GM13976 (cell line): ENCODE measurements at regions not wholly inside any gene's neighbourhood (a gene's known extent, or its start where the extent isn't known, plus 50 kb on each side); places are given as distances from the start of the nearest gene placed in this dataset.

Experiments
- DNase-seq: peaks from one replicate; pipeline ENCODE4 v3.0.0; 2012; ENCODE audit warnings: low spot score
- in situ Hi-C: fragments of 300-500 bp; cut with MboI; formaldehyde crosslinking; loops from one replicate; pipeline ENCODE4 v1.12.0; 2022; ENCODE audit warnings: low sequenced_read_pairs, mixed read lengths, inconsistent platforms; ENCODE audit not compliant: unreplicated experiment
- TF ChIP-seq, protein P1 (sequence below): IDR thresholded peaks from 2 replicates; pipeline ENCODE4 v1.5.1; 2012; ENCODE audit warnings: borderline replicate concordance, mild to moderate bottlenecking; ENCODE audit not compliant: insufficient read depth; ENCODE audit errors: extremely low read depth, missing control alignments, control extremely low read depth

DNA sequence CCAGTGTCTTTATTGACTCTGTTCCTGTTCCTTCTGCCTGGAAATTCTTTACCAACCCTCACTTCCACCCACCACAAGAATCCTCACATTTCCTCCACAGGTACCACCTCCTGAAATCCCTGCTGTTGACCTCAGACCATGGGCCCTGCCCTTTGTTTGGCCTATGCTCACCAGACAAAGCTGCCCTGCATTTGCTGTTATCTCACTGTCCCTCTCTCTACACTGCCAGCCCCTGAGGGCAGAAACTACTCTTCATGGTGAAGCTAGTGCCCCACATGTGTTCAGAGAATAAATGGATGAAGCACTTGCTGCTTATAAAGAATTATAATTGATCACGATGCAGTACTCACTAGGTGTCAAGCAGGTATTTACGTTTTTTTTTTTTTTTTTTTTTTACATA is 608.4 kb downstream of the TSN start:
- no peak for DNase-seq
- in situ Hi-C loops, result no loop called here
- TF ChIP-seq, protein P1, sequence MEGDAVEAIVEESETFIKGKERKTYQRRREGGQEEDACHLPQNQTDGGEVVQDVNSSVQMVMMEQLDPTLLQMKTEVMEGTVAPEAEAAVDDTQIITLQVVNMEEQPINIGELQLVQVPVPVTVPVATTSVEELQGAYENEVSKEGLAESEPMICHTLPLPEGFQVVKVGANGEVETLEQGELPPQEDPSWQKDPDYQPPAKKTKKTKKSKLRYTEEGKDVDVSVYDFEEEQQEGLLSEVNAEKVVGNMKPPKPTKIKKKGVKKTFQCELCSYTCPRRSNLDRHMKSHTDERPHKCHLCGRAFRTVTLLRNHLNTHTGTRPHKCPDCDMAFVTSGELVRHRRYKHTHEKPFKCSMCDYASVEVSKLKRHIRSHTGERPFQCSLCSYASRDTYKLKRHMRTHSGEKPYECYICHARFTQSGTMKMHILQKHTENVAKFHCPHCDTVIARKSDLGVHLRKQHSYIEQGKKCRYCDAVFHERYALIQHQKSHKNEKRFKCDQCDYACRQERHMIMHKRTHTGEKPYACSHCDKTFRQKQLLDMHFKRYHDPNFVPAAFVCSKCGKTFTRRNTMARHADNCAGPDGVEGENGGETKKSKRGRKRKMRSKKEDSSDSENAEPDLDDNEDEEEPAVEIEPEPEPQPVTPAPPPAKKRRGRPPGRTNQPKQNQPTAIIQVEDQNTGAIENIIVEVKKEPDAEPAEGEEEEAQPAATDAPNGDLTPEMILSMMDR, result no peak

DNA sequence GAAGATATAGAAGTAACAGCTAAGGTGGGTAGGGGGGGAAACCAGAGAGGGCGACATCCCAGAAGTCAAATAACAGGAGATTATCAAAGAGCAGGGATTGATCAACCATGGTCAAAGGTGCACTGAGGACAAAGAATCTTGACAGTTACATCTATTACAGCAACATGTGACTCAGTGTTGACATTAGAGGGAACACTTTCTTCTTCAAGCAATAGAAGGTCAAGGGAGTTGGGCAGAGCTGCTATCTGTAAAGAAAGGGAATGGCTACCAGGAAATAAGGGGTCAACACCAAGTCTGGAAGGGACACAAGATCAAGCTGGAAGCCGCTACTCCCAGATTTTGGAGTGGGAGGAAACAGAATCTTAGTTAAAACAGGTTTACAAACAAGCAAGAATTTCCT is 611.0 kb downstream of the TSN start:
- no peak for DNase-seq
- in situ Hi-C loops, result no loop called here
- TF ChIP-seq, protein P1, result no peak

DNA sequence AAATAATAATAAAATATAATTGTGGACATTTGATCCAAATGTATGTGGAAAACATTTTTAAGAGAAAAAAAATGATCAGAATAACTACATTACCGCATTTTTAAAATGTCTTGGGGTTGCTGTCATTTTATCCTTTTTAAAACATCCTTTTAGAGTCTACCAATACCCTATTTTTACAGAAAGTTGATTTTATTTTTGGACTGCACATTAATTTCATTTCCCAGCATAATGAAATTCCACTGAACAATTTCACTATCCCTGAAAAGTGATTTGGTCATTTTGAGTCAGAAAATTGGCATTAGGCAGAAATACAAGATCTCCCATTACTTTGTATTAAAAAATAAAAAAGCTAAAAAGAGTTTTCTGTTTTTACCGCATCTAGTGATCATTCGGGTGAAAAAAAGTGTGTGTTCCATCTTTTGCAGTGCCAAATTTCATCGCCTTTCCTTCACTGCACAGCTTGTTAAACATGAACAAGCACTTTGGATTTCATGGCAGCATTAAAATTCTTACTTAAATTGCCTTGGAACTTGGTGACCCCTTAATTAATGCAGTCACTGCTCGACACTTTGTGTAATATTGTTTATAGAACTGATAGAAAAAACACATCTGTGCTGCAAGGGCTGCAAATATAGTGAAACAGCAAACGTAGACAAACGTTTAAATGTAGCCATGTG is 611.7 kb downstream of the TSN start:
- in situ Hi-C loops, result no loop called here
- no peak for DNase-seq
- TF ChIP-seq, protein P1, result no peak

DNA sequence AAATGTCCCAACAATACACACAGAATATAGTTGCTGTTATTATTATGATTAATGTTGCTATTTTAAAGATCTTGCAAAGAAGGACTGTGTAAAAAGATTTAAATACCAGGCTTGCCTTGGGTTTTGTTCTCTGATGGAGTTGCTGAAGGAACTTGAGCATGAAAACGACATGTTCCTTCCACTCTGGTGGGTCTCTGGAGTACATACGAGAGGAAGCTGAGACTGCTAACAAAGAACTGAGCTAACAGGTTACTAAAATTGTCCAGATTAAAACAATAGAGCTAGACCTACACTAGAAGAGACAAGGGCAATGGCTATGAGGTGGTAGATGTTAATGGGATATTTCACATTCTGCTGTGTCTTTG is 612.2 kb downstream of the TSN start:
- DNase-seq, result no peak
- TF ChIP-seq, protein P1, result no peak
- in situ Hi-C loops, result no loop called here

DNA sequence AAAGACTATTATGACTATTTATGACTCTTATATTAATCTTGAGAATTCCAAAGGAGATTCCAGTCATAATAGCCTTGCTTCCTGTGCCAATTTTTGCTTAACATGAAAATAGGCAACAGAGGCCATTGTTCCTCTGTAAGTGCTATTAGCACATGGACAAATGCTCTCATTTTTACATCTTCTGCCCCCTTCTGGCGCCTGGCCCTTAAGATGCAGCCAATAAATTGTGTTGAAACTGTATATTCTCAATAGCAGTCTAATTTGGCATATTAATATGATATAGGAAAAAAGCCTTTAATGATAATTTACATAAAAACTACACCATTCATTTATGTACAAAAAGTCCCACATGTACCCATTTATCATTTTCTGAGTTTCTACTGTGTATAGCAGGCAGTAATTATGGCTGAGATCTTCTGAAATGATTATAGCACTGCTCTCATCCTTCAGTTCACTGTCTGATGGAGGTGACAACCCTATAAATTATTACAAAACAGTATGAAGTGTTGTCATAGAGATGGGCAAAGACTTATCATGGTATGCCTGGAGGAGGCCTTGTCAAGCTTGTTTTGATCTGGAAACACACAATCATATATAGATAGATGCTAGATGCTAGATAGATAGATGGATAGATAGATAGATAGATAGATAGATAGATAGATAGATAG is 613.3 kb downstream of the TSN start:
- in situ Hi-C loops, result no loop called here
- TF ChIP-seq, protein P1, result no peak
- DNase-seq, result no peak

DNA sequence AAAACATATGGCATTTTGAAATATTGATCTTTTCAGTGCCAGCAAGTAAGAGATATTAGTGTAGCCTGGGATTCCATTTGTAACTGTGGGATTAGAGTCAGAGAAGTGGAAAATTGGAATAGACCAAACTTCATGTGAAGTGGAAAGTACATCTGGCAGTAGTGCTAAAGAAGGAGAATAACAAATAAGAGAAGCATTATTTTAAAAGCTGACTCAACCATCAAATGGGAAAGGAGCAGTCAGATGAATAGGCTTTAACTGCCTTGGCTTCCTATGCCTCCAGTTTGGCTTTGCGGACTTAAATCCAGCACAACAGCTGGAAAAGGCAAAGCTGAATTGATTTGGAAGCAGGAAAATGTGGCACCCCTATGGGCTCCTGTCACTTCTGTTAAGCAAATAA is 623.1 kb downstream of the TSN start:
- in situ Hi-C loops, result no loop called here
- DNase-seq, result no peak

More for the DNA sequence above, 623.1 kb downstream of the TSN start:
- TF ChIP-seq, protein P1, result no peak
